GM21526 (cell line): ENCODE measurements at regions not wholly inside any gene's neighbourhood (a gene's known extent, or its start where the extent isn't known, plus 50 kb on each side); places are given as distances from the start of the nearest gene placed in this dataset.

Experiments used
- ATAC-seq: cut with Tn5 transposase; IDR thresholded peaks from one replicate; pipeline ENCODE4 v1.9.1; 2021; ENCODE audit warnings: moderate library complexity; ENCODE audit not compliant: unreplicated experiment, low FRiP score

GRCh38 chr3:80252113-80252512, 484.3 kb upstream of the ROBO1 start:
- ATAC-seq: no peak

- no peak for ATAC-seq
Measured at GRCh38 chr3:80247766-80248165, 480.0 kb upstream of the ROBO1 start.

GRCh38 chr3:80244390-80244789, 476.6 kb upstream of the ROBO1 start:
- ATAC-seq: no peak

GRCh38 chr3:80241791-80242190, 474.0 kb upstream of the ROBO1 start:
- no peak for ATAC-seq

- no peak for ATAC-seq
Measured at GRCh38 chr3:80239301-80239700, 471.5 kb upstream of the ROBO1 start.

- no peak for ATAC-seq
Measured at GRCh38 chr3:80238606-80239005, 470.8 kb upstream of the ROBO1 start.

- no peak for ATAC-seq
Measured at GRCh38 chr3:80238152-80238551, 470.4 kb upstream of the ROBO1 start.

GRCh38 chr3:80234706-80235105, 466.9 kb upstream of the ROBO1 start:
- ATAC-seq: no peak

GRCh38 chr3:80233576-80233975, 465.8 kb upstream of the ROBO1 start:
- no peak for ATAC-seq

GRCh38 chr3:80232760-80233159, 465.0 kb upstream of the ROBO1 start:
- ATAC-seq: no peak

GRCh38 chr3:80230962-80231361, 463.2 kb upstream of the ROBO1 start:
- ATAC-seq: no peak

- ATAC-seq: no peak
Measured at GRCh38 chr3:80227216-80227615, 459.4 kb upstream of the ROBO1 start.

GRCh38 chr3:80215191-80215590, 447.4 kb upstream of the ROBO1 start:
- ATAC-seq: no peak

- no peak for ATAC-seq
Measured at GRCh38 chr3:80213086-80213485, 445.3 kb upstream of the ROBO1 start.

- ATAC-seq: no peak
Measured at GRCh38 chr3:80192936-80193335, 425.1 kb upstream of the ROBO1 start.

- ATAC-seq: no peak
Measured at GRCh38 chr3:80190051-80190450, 422.3 kb upstream of the ROBO1 start.

GRCh38 chr3:80187981-80188380, 420.2 kb upstream of the ROBO1 start:
- no peak for ATAC-seq

GRCh38 chr3:80159990-80160506, 392.2 kb upstream of the ROBO1 start:
- no peak for ATAC-seq

GRCh38 chr3:80158332-80158731, 390.5 kb upstream of the ROBO1 start:
- no peak for ATAC-seq

- ATAC-seq: no peak
Measured at GRCh38 chr3:80157546-80157945, 389.7 kb upstream of the ROBO1 start.

GRCh38 chr3:80152692-80153091, 384.9 kb upstream of the ROBO1 start:
- ATAC-seq: no peak

GRCh38 chr3:80142714-80143113, 374.9 kb upstream of the ROBO1 start:
- ATAC-seq: no peak

GRCh38 chr3:80141557-80141956, 373.8 kb upstream of the ROBO1 start:
- no peak for ATAC-seq
